ENCODE measurements at regions not wholly inside any gene's neighbourhood (a gene's known extent, or its start where the extent isn't known, plus 50 kb on each side); places are given as distances from the start of the nearest gene placed in this dataset.

DNA sequence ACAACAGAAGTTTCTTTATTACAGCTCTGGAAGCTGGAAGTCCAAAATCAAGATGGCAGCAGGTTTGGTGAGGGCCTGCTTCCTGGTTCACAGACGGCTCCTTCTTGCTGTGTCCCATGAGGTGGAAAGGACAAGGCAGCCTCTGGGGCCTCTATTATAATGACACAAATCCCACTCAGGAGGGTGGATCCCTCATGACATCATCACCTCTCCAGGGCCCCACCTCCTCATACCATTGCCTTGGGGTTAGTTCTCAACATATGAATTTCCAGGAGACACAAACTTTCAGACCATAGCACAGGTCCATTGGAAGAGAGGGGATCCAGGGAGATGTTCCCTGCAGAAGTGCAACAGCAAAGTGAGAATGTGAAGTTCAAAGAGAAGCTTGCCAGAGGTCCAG, 202.8 kb downstream of the TFCP2L1 start:
- intact Hi-C loops (cut with micrococcal nuclease), result no loop called here
- ATAC-seq (no peak), DNase-seq (no peak)
- no peaks in the 10 kb centered on the region for H3K27me3 ChIP-seq (ENCODE audit: low read length)
- no TSS peak for BruUV-seq (replicated peaks)
- H3F3A ChIP-seq (ENCODE audit: low read length, unreplicated experiment), result no peaks in the 10 kb centered on the region
- ChIA-PET POLR2A (ENCODE audit: unreplicated experiment) (no interaction called here), CTCF (interaction anchor here (0.7 kb wide), 1 partner anchor 232 kb away, joined by 7 read pairs; no protein-coding TSS in a partner anchor)
- H3K27ac ChIP-seq (ENCODE audit: low read length), result no peak overlapping the region
- no peak overlapping the region for H2AFZ ChIP-seq (ENCODE audit: low read length)
- H3K79me2 ChIP-seq (ENCODE audit: low read length), result no peaks in the 10 kb centered on the region
- H3K4me2 ChIP-seq (ENCODE audit: low read length), result no peak overlapping the region
- no peaks in the 10 kb centered on the region for H3K9me3 ChIP-seq (ENCODE audit: low read length)
- no peaks in the 10 kb centered on the region for H3K9me2 ChIP-seq (replicated peaks; ENCODE audit: low read length)
- TF ChIP-seq EZH2phosphoT487 (IDR thresholded peaks at IDR 0.05; ENCODE audit: borderline replicate concordance, low read length) (no peak), EZH2 (IDR thresholded peaks at IDR 0.05; ENCODE audit: low read length, unreplicated experiment) (no peak)
- TF ChIP-seq, protein P1, sequence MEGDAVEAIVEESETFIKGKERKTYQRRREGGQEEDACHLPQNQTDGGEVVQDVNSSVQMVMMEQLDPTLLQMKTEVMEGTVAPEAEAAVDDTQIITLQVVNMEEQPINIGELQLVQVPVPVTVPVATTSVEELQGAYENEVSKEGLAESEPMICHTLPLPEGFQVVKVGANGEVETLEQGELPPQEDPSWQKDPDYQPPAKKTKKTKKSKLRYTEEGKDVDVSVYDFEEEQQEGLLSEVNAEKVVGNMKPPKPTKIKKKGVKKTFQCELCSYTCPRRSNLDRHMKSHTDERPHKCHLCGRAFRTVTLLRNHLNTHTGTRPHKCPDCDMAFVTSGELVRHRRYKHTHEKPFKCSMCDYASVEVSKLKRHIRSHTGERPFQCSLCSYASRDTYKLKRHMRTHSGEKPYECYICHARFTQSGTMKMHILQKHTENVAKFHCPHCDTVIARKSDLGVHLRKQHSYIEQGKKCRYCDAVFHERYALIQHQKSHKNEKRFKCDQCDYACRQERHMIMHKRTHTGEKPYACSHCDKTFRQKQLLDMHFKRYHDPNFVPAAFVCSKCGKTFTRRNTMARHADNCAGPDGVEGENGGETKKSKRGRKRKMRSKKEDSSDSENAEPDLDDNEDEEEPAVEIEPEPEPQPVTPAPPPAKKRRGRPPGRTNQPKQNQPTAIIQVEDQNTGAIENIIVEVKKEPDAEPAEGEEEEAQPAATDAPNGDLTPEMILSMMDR (conservative IDR thresholded peaks at IDR 0.05; ENCODE audit: low read depth, low read length), result no peak
- no peak overlapping the region for H3K4me3 ChIP-seq (ENCODE audit: low read length)
- H3K4me1 ChIP-seq (ENCODE audit: insufficient read depth, low read length), result peaks cover 9% of the 10 kb centered on the region; the same call in 1 of the 2 replicates
- no peaks in the 10 kb centered on the region for H4K20me1 ChIP-seq (ENCODE audit: low read length)
- no peaks in the 10 kb centered on the region for H3K36me3 ChIP-seq (ENCODE audit: low read depth, low read length)
- no peak overlapping the region for H3K9ac ChIP-seq (ENCODE audit: low read length)

DNA sequence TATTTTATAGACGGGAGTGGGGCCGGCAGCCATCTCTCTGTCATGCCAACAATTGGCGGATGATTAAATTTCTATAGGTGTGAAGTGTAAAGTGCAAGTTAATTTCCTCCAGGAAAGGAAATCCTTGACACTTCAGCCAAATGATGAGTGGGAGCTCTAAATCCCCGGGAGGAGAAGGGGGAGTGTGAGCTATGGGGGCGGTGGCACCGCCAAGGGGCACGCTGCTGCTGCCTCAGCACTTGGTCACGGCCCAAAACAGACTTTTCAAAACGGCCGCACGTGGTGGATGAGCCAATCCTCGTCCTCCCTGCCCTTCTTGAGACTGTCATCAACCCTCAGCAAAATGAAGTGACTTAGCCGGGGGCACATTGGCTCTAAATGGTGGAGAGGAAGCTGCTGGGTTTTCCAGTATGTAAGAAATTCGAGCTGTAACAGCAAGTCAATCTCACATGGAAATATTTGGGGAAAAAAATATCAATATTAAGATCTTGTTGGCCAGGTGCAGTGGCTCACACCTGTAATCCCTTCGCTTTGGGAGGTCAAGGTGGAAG, 200.8 kb downstream of the TFCP2L1 start:
- no peak overlapping the region for H3K27ac ChIP-seq (ENCODE audit: low read length)
- H3K79me2 ChIP-seq (ENCODE audit: low read length), result no peaks in the 10 kb centered on the region
- no TSS peak for BruUV-seq (replicated peaks)
- H3K36me3 ChIP-seq (ENCODE audit: low read depth, low read length), result no peaks in the 10 kb centered on the region
- H3K9ac ChIP-seq (ENCODE audit: low read length), result no peak overlapping the region
- no peaks in the 10 kb centered on the region for H3F3A ChIP-seq (ENCODE audit: low read length, unreplicated experiment)
- intact Hi-C loops (cut with micrococcal nuclease), result no loop called here
- H3K4me1 ChIP-seq (ENCODE audit: insufficient read depth, low read length), result peaks cover 9% of the 10 kb centered on the region; the same call in 1 of the 2 replicates
- no peak overlapping the region for H3K4me3 ChIP-seq (ENCODE audit: low read length)
- ATAC-seq, result no peak
- H3K9me3 ChIP-seq (ENCODE audit: low read length), result no peaks in the 10 kb centered on the region
- ChIA-PET POLR2A (ENCODE audit: unreplicated experiment) (no interaction called here), CTCF (interaction anchor here (1.0 kb wide), 1 partner anchor 271 kb away, joined by 11 read pairs; no protein-coding TSS in a partner anchor)
- DNase-seq, result no peak
- TF ChIP-seq, protein P1 (conservative IDR thresholded peaks at IDR 0.05; ENCODE audit: low read depth, low read length), result no peak
- TF ChIP-seq EZH2 (IDR thresholded peaks at IDR 0.05; ENCODE audit: low read length, unreplicated experiment) (no peak), EZH2phosphoT487 (IDR thresholded peaks at IDR 0.05; ENCODE audit: borderline replicate concordance, low read length) (no peak)
- H3K9me2 ChIP-seq (replicated peaks; ENCODE audit: low read length), result no peaks in the 10 kb centered on the region
- peak overlapping the region; percentile 46; the same call in 1 of the 2 replicates for H2AFZ ChIP-seq (ENCODE audit: low read length)
- H3K27me3 ChIP-seq (ENCODE audit: low read length), result no peaks in the 10 kb centered on the region
- H3K4me2 ChIP-seq (ENCODE audit: low read length), result no peak overlapping the region
- H4K20me1 ChIP-seq (ENCODE audit: low read length), result no peaks in the 10 kb centered on the region

DNA sequence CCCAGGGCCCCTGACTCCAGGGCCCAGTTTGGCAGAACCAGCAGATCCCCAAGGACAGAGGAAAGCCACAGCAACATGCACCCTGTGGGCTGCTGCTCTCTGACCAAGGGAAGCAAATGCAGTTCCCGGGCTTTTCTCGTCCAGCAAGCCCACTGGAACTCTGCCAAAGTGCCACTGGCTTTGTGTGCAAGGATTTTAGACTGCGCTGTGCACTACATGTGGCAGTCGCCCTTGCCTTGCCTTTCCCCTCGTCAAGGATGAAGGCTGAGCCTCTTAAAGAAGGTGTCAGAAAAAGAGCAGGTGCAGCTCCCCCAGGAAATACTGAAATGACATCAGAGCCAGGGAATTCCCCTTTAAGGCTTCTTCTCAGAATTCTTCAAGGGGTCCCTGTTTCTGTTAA, 199.2 kb downstream of the TFCP2L1 start:
- Histone ChIP-seq H2AFZ (ENCODE audit: low read length) (no peak overlapping the region), H3K9me2 (replicated peaks; ENCODE audit: low read length) (no peaks in the 10 kb centered on the region), H3K79me2 (ENCODE audit: low read length) (no peaks in the 10 kb centered on the region), H4K20me1 (ENCODE audit: low read length) (no peaks in the 10 kb centered on the region), H3K36me3 (ENCODE audit: low read depth, low read length) (no peaks in the 10 kb centered on the region), H3K27me3 (ENCODE audit: low read length) (no peaks in the 10 kb centered on the region), H3K4me1 (ENCODE audit: insufficient read depth, low read length) (peaks cover 9% of the 10 kb centered on the region; the same call in 1 of the 2 replicates), H3F3A (ENCODE audit: low read length, unreplicated experiment) (no peaks in the 10 kb centered on the region), H3K27ac (ENCODE audit: low read length) (no peak overlapping the region), H3K4me2 (ENCODE audit: low read length) (no peak overlapping the region), H3K9me3 (ENCODE audit: low read length) (no peaks in the 10 kb centered on the region), H3K9ac (ENCODE audit: low read length) (no peak overlapping the region), H3K4me3 (ENCODE audit: low read length) (no peak overlapping the region)
- POLR2A ChIA-PET (ENCODE audit: unreplicated experiment), result no interaction called here
- intact Hi-C loops (cut with micrococcal nuclease), result no loop called here
- no peak for TF ChIP-seq EZH2phosphoT487 (IDR thresholded peaks at IDR 0.05; ENCODE audit: borderline replicate concordance, low read length)
- no peak for TF ChIP-seq EZH2 (IDR thresholded peaks at IDR 0.05; ENCODE audit: low read length, unreplicated experiment)
- TF ChIP-seq, protein P1 (conservative IDR thresholded peaks at IDR 0.05; ENCODE audit: low read depth, low read length), result no peak
- ATAC-seq (no peak), DNase-seq (no peak)
- BruUV-seq (replicated peaks), result no TSS peak
- CTCF ChIA-PET, result interaction anchor here (0.6 to 1.8 kb wide), 5 partner anchors 9 to 717 kb away, joined by 3 to 6 read pairs (median 5); no protein-coding TSS in a partner anchor

Measured in PC-3 (cell line).